Upper lobe of left lung (tissue), 6 donors: ENCODE measurements at regions not wholly inside any gene's neighbourhood (a gene's known extent, or its start where the extent isn't known, plus 50 kb on each side); places are given as distances from the start of the nearest gene placed in this dataset.

ENCODE experiments used
- ATAC-seq, 2 donors: fragments of 200-7000 bp; cut with Tn5 transposase; one replicate each; pipeline ENCODE4 v1.9.1; 2022; ENCODE audit warnings: mild to moderate bottlenecking in 2 of 2, moderate library complexity in 2 of 2; ENCODE audit not compliant: low FRiP score in 2 of 2
- DNase-seq, 2 donors: peaks; one replicate each; pipeline ENCODE4 v3.0.0-alpha.2; 2019 to 2020
- H3K27ac ChIP-seq, 4 donors: fragments of 200-600 bp; sonication (generic); one replicate each; pipeline ENCODE4 v1.5.1; 2016 to 2019
- H3K27me3 ChIP-seq, 4 donors: fragments of 200-600 bp; sonication (generic); one replicate each; pipeline ENCODE4 v1.5.1; 2017 to 2019
- H3K36me3 ChIP-seq, 4 donors: fragments of 200-600 bp; sonication (generic); one replicate each; pipeline ENCODE4 v1.5.1; 2016 to 2019
- H3K4me1 ChIP-seq, 4 donors: fragments of 200-600 bp; sonication (generic); one replicate each; pipeline ENCODE4 v1.5.1; 2018 to 2019
- H3K4me3 ChIP-seq, 4 donors: fragments of 200-600 bp; sonication (generic); one replicate each; pipeline ENCODE4 v1.5.1; 2017 to 2019; ENCODE audit warnings: mild to moderate bottlenecking in 2 of 4, moderate library complexity in 1 of 4
- H3K9me3 ChIP-seq, 4 donors: fragments of 200-600 bp; sonication (generic); one replicate each; pipeline ENCODE4 v1.5.1; 2018 to 2019
- CTCF ChIP-seq, 6 experiments: fragments of 450-650 bp in 4 of 6; fragments of 200-600 bp in 2 of 6; sonication (generic) in 2 of 6; IDR thresholded peaks; one replicate each; pipeline ENCODE4 v1.5.1; 2016 to 2019; ENCODE audit warnings: antibody characterized with exemption in 6 of 6
- EP300 ChIP-seq, 4 donors: sonication (generic); formaldehyde crosslinking; IDR thresholded peaks; one replicate each; pipeline ENCODE4 v1.5.1; 2017; ENCODE audit warnings: antibody characterized with exemption in 4 of 4, control low read depth in 2 of 4
- POLR2A ChIP-seq, 4 donors: fragments of 450-650 bp; IDR thresholded peaks; one replicate each; pipeline ENCODE4 v1.5.1; 2016 to 2017; ENCODE audit warnings: antibody characterized with exemption in 4 of 4, mild to moderate bottlenecking in 2 of 4
- POLR2AphosphoS5 ChIP-seq, 2 donors: sonication (generic); formaldehyde crosslinking; IDR thresholded peaks; one replicate each; pipeline ENCODE4 v1.5.1; 2017; ENCODE audit warnings: antibody characterized with exemption in 2 of 2
- WGBS, 2 donors: methylation state at CpG; one replicate each; pipeline ENCODE4 v1.1.5; 2017 to 2018; 5-methylcytosine and 5-hydroxymethylcytosine counted together
- donor health status: DM: no; HTN: no; CAD: no; lungs with moderate emphysema.
- donor health status: DM: no; HTN: yes; CAD: no; lungs with severe emphysema.

GRCh38 chr6:43869792-43870659 is 100.0 kb downstream of the VEGFA start:
- DNase-seq = no peak
- H3K27me3 ChIP-seq = no peaks in the 10 kb centered on the region
- ATAC-seq = no peak
- H3K4me1 ChIP-seq = peaks cover 0 to 13% (median 0%) of the 10 kb centered on the region in 4 donors
- WGBS, 2 donors = 70 to 84% methylated on average over 4 to 6 of the region's 8 CpGs
- H3K4me3 ChIP-seq = no peak overlapping the region
- no peak overlapping the region for H3K27ac ChIP-seq
- no peaks in the 10 kb centered on the region for H3K9me3 ChIP-seq
- H3K36me3 ChIP-seq = no peaks in the 10 kb centered on the region
- TF ChIP-seq POLR2AphosphoS5 (IDR thresholded peaks at IDR 0.05) = no peak
- TF ChIP-seq CTCF (IDR thresholded peaks at IDR 0.05) = no peak
- TF ChIP-seq POLR2A (IDR thresholded peaks at IDR 0.05) = no peak
- TF ChIP-seq EP300 (IDR thresholded peaks at IDR 0.05) = no peak

- H3K4me1 ChIP-seq = peaks cover 0 to 13% (median 0%) of the 10 kb centered on the region in 4 donors
- TF ChIP-seq POLR2AphosphoS5 (IDR thresholded peaks at IDR 0.05) = no peak
- TF ChIP-seq POLR2A (IDR thresholded peaks at IDR 0.05) = no peak
- no peak for TF ChIP-seq EP300 (IDR thresholded peaks at IDR 0.05)
- no peak for TF ChIP-seq CTCF (IDR thresholded peaks at IDR 0.05)
- no peak overlapping the region for H3K4me3 ChIP-seq
- ATAC-seq = no peak
- no peaks in the 10 kb centered on the region for H3K27me3 ChIP-seq
- no peaks in the 10 kb centered on the region for H3K36me3 ChIP-seq
- 77 to 79% methylated on average over 8 to 12 of the region's 12 CpGs for whole genome bisulfite sequencing, 2 donors
- H3K9me3 ChIP-seq = no peaks in the 10 kb centered on the region
- no peak for DNase-seq
- no peak overlapping the region for H3K27ac ChIP-seq
Observed at GRCh38 chr6:43869079-43869710, 99.2 kb downstream of the VEGFA start.

- no peaks in the 10 kb centered on the region for H3K36me3 ChIP-seq
- H3K9me3 ChIP-seq = no peaks in the 10 kb centered on the region
- no peak for ATAC-seq
- TF ChIP-seq CTCF (IDR thresholded peaks at IDR 0.05) = no peak
- TF ChIP-seq POLR2A (IDR thresholded peaks at IDR 0.05) = no peak
- TF ChIP-seq POLR2AphosphoS5 (IDR thresholded peaks at IDR 0.05) = no peak
- no peak for TF ChIP-seq EP300 (IDR thresholded peaks at IDR 0.05)
- WGBS, 2 donors = 87 to 98% methylated on average over 6 of the region's 6 CpGs
- no peaks in the 10 kb centered on the region for H3K27me3 ChIP-seq
- no peak for DNase-seq
- peaks cover 0 to 13% (median 0%) of the 10 kb centered on the region in 4 donors for H3K4me1 ChIP-seq
- no peak overlapping the region for H3K4me3 ChIP-seq
- H3K27ac ChIP-seq = no peak overlapping the region
Observed at GRCh38 chr6:43868467-43868866, 98.5 kb downstream of the VEGFA start.

GRCh38 chr6:43867996-43868395 is 98.0 kb downstream of the VEGFA start:
- H3K4me1 ChIP-seq = peaks cover 0 to 13% (median 0%) of the 10 kb centered on the region in 4 donors
- no peaks in the 10 kb centered on the region for H3K27me3 ChIP-seq
- no peak overlapping the region for H3K27ac ChIP-seq
- H3K9me3 ChIP-seq = no peaks in the 10 kb centered on the region
- H3K36me3 ChIP-seq = no peaks in the 10 kb centered on the region
- H3K4me3 ChIP-seq = no peak overlapping the region
- TF ChIP-seq POLR2A (IDR thresholded peaks at IDR 0.05) (no peak), EP300 (IDR thresholded peaks at IDR 0.05) (no peak), POLR2AphosphoS5 (IDR thresholded peaks at IDR 0.05) (no peak), CTCF (IDR thresholded peaks at IDR 0.05) (no peak)
- ATAC-seq (no peak), DNase-seq (no peak)
- 90 to 91% methylated on average over 3 to 5 of the region's 5 CpGs for WGBS, 2 donors
